ENCODE measurements at regions not wholly inside any gene's neighbourhood (a gene's known extent, or its start where the extent isn't known, plus 50 kb on each side); places are given as distances from the start of the nearest gene placed in this dataset.

DNA sequence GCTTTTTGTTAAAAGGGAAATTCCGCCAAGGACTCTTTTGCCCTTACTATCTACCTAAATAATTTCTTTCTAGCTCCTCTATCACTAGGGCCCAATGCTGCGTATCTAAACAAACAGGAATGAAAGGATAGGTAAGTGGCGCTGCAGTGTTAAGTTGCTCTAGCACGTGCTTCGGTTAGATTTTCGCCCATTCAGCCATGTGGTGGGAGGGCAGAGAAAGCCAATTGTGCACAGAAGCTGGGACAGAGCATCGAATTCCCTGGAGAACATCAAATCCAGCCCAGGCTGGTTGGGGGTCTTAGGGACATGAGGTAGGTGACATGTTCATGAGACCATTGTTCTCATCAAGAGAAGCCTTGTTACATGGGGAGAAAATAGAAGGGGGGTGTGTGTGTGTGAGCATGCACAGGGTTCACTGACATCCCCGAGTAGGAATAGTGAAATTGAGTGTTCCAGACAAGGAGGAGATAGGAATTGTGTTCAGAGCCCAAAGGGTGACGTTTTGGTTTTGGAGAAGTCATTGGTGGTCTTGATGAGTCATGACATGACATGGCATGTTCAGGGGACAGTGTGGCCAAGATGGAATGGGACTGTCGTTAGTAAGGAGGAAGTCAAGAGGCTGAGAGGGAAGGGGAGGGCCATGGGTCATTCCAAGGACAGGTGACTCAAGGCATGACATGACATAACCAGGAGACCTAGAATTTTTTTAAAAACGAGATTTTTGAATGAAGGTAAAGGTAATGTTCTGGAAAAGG lies 107.1 kb downstream of the TLR5 start:
- H3K4me3 ChIP-seq, result no peak overlapping the region
- H3K9me3 ChIP-seq, result no peaks in the 10 kb centered on the region
- DNase-seq (ENCODE audit: low read depth in 1 of 2, low spot score in 1 of 2) (no peak), FAIRE-seq (no peak), ATAC-seq (0 out of 6 replicates have a peak, but pooled peaks of 1 of the 2 experiments have one; percentile 40)
- 45% methylated on average over 11 of the region's 11 CpGs for WGBS (ENCODE audit: missing lambda C conversion rate)
- no peak overlapping the region for H3K4me2 ChIP-seq
- TF ChIP-seq MAFK (IDR thresholded peaks at IDR 0.05; ENCODE audit: partially characterized antibody), result peak; percentile 17
- no peak for TF ChIP-seq REST (IDR thresholded peaks at IDR 0.05)
- no peak for TF ChIP-seq RARB (CRISPR knock-in tag; IDR thresholded peaks at IDR 0.05)
- 0 out of 2 replicates have a peak, but pooled peaks have one; percentile 21 for TF ChIP-seq NFE2L2 (conservative IDR thresholded peaks at IDR 0.05; ENCODE audit: low read length)
- H3K27ac ChIP-seq, result no peak overlapping the region
- no peaks in the 10 kb centered on the region for H3K4me1 ChIP-seq
- ChIA-PET POLR2A (no interaction called here), CTCF (interaction anchor here (1.0 to 1.5 kb wide), 3 partner anchors 13 to 94 kb away, joined by 3 read pairs; no protein-coding TSS in a partner anchor)

DNA sequence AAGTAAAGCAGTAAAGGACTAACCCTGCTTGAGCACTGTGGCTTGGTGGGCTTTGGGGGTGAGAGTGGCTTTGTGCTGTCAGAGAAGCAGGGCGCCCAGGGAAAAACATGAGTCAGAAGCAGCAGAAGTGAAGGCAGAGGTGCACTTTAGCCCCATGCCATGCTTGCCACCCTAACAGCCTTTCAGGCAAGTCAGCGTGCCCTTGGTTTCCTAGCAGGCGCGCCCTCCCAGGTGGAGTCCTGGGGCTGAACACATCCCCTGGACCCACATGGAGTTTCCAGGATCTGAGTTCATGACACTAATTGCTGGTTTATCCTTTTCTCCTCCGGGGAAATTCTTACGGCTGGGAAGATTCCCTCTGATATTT lies 106.6 kb downstream of the TLR5 start:
- Histone ChIP-seq H3K4me1 (no peaks in the 10 kb centered on the region), H3K4me3 (no peak overlapping the region), H3K27ac (no peak overlapping the region), H3K4me2 (no peak overlapping the region), H3K9me3 (no peaks in the 10 kb centered on the region)
- CTCF ChIA-PET, result no interaction called here
- DNase-seq (ENCODE audit: low read depth in 1 of 2, low spot score in 1 of 2) (no peak), ATAC-seq (no peak), FAIRE-seq (no peak)
- TF ChIP-seq CBX2 (IDR thresholded peaks at IDR 0.05; ENCODE audit: borderline replicate concordance, low read depth), result no peak
- POLR2A ChIA-PET, result no interaction called here
- WGBS (ENCODE audit: missing lambda C conversion rate), result 84% methylated on average over 6 of the region's 6 CpGs

DNA sequence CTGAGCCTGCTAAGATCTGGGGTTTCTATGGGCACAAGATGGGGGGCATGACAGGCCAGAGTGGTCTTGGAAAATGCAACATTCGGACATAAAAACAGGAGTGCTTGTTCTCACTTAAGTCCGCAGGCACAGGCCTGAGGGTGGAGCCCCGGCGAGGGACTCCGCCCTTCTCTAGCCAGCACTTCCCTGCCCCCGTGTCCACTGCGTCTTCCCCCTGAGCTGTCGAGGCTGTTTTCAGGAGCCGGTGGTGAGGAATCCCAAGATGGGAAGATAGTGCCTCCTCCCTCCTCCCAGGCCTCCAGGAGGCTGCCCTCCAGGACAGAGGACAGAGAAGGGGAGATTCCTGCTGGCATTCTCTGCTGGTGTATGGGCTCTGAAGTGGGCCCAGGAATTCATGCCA lies 105.2 kb downstream of the TLR5 start:
- Histone ChIP-seq H3K9me3 (no peaks in the 10 kb centered on the region), H3K27ac (no peak overlapping the region), H3K4me1 (no peaks in the 10 kb centered on the region), H3K4me2 (no peak overlapping the region), H3K4me3 (no peak overlapping the region)
- no peak for DNase-seq (ENCODE audit: low read depth in 1 of 2, low spot score in 1 of 2)
- ChIA-PET CTCF (interaction anchor here (0.7 kb wide), 2 partner anchors 43 to 56 kb away, joined by 3 to 4 read pairs; no protein-coding TSS in a partner anchor), POLR2A (no interaction called here)
- TF ChIP-seq FOSL2 (IDR thresholded peaks at IDR 0.05), result no peak
- no peak for TF ChIP-seq FOSL2 (CRISPR knock-in tag; IDR thresholded peaks at IDR 0.05)
- no peak for TF ChIP-seq ZNF302 (CRISPR knock-in tag; IDR thresholded peaks at IDR 0.05)
- no peak for FAIRE-seq
- no peak for ATAC-seq
- 80% methylated on average over 9 of the region's 9 CpGs for WGBS (ENCODE audit: missing lambda C conversion rate)

GRCh38 chr1:223038288-223039006 lies 104.6 kb downstream of the TLR5 start:
- no peaks in the 10 kb centered on the region for H3K9me3 ChIP-seq
- TF ChIP-seq EP300 (IDR thresholded peaks at IDR 0.05) (no peak), CHD4 (IDR thresholded peaks at IDR 0.05; ENCODE audit: borderline replicate concordance) (no peak)
- H3K4me2 ChIP-seq, result no peak overlapping the region
- WGBS (ENCODE audit: missing lambda C conversion rate), result 74% methylated on average over 16 of the region's 19 CpGs
- ATAC-seq, result no peak
- DNase-seq (ENCODE audit: low read depth in 1 of 2, low spot score in 1 of 2), result no peak
- no peak overlapping the region for H3K4me3 ChIP-seq
- FAIRE-seq, result no peak
- CTCF ChIA-PET, result interaction anchor here (0.7 kb wide), 1 partner anchor 42 kb away, joined by 4 read pairs; no protein-coding TSS in a partner anchor
- POLR2A ChIA-PET, result no interaction called here
- no peak overlapping the region for H3K27ac ChIP-seq
- H3K4me1 ChIP-seq, result no peaks in the 10 kb centered on the region

GRCh38 chr1:223039990-223040389 lies 103.1 kb downstream of the TLR5 start:
- FAIRE-seq (no peak), DNase-seq (ENCODE audit: low read depth in 1 of 2, low spot score in 1 of 2) (no peak), ATAC-seq (no peak)
- Histone ChIP-seq H3K9me3 (peaks cover 8% of the 10 kb centered on the region; the same call in 2 of the 3 replicates), H3K4me3 (no peak overlapping the region), H3K4me1 (no peaks in the 10 kb centered on the region), H3K27ac (no peak overlapping the region), H3K4me2 (no peak overlapping the region)
- WGBS (ENCODE audit: missing lambda C conversion rate), result 38% methylated on average over 6 of the region's 6 CpGs
- CTCF ChIA-PET, result no interaction called here
- POLR2A ChIA-PET, result no interaction called here
- no peak for TF ChIP-seq ESRRA (IDR thresholded peaks at IDR 0.05; ENCODE audit: borderline replicate concordance, low read length)
- no peak for TF ChIP-seq CTCF (IDR thresholded peaks at IDR 0.05)
- no peak for TF ChIP-seq CBX2 (IDR thresholded peaks at IDR 0.05; ENCODE audit: borderline replicate concordance, low read depth)
